Coronary artery (tissue), 2 donors: ENCODE measurements at regions not wholly inside any gene's neighbourhood (a gene's known extent, or its start where the extent isn't known, plus 50 kb on each side); places are given as distances from the start of the nearest gene placed in this dataset.

Experiments used
- DNase-seq: peaks from one replicate; pipeline ENCODE4 v3.0.0-alpha.2; 2017; ENCODE audit warnings: low spot score
- H3K27ac ChIP-seq, 2 donors: fragments of 200-600 bp; sonication (generic); one replicate each; pipeline ENCODE4 v1.5.1; 2016 to 2019
- H3K4me3 ChIP-seq: fragments of 200-600 bp; sonication (generic); 2 replicates; pipeline ENCODE4 v1.5.1; 2016; ENCODE audit warnings: mild to moderate bottlenecking, moderate library complexity
- TF ChIP-seq, protein P1 (sequence below): fragments of 200-600 bp; sonication (generic); IDR thresholded peaks from one replicate; pipeline ENCODE4 v1.5.1; 2019; ENCODE audit warnings: antibody characterized with exemption

DNA sequence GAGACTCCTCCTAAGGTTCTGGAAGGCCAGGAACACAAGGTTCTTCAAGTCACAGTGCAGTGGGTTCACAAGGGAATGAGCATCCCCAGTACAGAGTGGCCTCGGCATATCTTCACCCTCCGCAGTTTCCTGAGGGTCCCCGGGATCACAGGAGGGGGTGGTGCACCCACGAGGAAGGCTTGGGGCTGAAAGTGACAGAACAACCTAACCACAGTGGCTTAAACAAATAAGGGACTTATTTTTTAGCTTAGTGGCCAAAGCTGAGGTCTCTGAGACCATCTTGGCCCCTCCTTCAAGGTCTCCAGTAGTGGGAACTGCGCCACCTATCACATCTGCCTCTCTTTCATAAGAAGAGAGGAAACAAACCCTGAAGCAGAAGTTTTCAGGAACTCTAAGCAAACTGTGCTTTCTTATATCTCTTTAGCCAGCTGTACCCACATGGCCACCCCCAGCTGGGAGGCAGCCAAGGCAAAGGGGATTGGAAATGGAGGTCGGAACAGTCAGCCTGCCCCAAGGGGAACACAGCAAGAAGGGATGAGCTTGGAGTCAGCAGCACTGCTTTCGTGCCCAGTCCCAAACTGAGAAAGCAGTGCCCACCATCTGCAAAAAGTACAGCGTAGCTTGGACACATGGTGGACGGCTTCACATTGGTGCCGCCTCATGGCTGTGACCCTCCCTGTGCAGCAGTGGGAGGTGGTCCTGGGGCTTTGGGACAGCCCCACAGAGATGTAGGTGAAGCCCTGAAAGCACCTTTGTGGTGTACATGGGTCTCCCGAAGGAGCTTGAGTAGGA is 260.0 kb upstream of the ID2 start:
- no peak for DNase-seq
- Histone ChIP-seq H3K27ac (no peak overlapping the region), H3K4me3 (no peak overlapping the region)
- TF ChIP-seq, protein P1, sequence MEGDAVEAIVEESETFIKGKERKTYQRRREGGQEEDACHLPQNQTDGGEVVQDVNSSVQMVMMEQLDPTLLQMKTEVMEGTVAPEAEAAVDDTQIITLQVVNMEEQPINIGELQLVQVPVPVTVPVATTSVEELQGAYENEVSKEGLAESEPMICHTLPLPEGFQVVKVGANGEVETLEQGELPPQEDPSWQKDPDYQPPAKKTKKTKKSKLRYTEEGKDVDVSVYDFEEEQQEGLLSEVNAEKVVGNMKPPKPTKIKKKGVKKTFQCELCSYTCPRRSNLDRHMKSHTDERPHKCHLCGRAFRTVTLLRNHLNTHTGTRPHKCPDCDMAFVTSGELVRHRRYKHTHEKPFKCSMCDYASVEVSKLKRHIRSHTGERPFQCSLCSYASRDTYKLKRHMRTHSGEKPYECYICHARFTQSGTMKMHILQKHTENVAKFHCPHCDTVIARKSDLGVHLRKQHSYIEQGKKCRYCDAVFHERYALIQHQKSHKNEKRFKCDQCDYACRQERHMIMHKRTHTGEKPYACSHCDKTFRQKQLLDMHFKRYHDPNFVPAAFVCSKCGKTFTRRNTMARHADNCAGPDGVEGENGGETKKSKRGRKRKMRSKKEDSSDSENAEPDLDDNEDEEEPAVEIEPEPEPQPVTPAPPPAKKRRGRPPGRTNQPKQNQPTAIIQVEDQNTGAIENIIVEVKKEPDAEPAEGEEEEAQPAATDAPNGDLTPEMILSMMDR, result no peak

DNA sequence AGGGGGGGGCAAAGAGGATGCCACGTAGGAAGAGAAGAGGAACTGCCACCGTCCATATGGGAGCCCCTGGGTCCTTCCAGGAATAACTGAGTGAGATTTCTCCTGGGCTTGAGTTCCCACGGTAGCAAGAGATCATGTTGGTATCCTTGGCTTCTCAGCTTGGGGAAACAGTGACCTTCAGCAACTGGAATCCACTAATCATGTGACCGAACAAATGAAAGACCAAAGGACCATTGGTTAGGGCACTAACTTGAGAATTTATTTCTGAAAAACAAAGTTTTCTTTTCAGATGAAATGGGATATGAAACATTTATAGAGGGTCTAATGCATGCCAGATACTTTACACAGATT is 259.4 kb upstream of the ID2 start:
- H3K27ac ChIP-seq, result no peak overlapping the region
- H3K4me3 ChIP-seq, result no peak overlapping the region
- TF ChIP-seq, protein P1, result no peak
- no peak for DNase-seq

DNA sequence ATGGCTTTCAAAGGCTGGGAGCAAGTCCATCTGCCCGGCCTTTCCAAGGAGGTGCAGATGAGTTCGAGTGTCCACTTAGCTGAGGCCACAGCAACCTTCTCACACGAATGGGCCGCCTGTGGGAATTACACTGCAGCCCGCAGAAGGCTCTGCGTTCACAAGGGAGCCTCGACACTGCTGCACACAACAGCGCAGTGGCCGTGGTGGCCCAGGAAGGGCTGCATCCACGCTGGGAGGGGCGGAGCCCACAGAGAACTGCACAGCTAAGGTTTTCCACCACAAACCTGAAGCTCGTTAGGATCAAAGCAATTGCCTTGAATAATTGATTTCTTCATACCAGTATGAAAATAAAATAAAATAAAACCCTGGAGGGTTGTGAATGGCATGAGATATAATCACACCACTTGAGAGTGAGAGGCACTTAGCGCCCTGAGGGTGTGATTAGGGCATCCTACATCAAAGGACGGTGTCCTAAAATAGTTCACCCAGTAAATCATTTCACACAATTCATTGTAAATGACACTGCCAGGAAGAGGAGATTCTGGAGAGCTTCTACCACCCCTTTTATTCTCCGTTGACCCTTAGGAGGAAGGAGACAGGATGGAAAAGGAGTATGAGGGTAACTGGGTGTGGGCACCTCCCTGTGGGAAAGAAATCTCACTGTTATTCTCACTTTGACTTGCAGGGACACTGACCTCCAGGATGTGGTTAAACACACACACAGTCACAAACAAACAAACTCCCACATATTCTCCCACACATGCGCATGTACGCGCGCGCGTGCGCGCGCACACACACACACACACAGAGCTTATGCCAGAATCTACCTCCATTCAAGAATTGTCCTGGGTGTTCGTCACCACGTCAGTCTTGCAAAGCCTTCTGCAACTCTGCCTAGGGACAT is 256.6 kb upstream of the ID2 start:
- DNase-seq, result no peak
- Histone ChIP-seq H3K27ac (no peak overlapping the region), H3K4me3 (no peak overlapping the region)
- TF ChIP-seq, protein P1, result no peak

DNA sequence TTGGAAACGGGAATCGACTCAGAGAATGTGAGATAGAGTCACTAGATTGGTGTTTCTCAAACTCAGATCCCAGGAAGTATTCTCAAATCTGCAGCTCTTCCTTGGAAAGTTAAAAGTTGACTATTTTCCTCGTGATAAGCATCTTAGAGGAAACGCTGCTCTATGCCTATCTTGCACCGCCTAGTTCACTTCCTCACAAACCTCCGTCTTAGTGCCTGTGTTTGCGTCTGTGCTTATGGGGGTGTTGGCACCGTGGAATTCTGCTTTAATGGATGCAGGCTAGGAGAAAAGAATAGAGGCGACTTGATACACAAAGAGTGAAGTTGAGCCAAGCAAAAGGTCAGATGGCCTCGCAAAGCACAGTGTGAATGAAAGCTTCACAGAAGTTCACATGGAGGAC is 255.3 kb upstream of the ID2 start:
- no peak overlapping the region for H3K4me3 ChIP-seq
- TF ChIP-seq, protein P1, result no peak
- no peak for DNase-seq
- H3K27ac ChIP-seq, result no peak overlapping the region

DNA sequence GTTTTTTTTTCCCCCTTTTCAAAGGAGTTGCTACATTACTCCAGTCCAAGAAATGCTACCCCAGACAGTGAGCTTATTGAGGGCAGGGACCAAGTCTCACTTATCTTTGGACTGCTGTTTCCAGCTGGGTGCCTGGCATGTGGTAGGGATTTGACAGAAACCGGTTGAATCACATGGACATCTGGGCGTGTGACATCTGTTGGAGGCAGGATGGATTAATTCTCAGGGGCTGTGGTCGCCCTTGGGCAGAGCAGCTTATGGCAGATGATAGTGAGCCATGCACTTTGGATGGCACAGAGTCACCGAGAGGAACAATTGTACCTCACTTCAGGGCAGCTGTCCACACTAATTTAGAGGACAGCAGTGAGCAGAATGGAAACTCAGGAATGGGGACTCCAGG is 254.6 kb upstream of the ID2 start:
- TF ChIP-seq, protein P1, result no peak
- DNase-seq, result no peak
- Histone ChIP-seq H3K4me3 (no peak overlapping the region), H3K27ac (no peak overlapping the region)

DNA sequence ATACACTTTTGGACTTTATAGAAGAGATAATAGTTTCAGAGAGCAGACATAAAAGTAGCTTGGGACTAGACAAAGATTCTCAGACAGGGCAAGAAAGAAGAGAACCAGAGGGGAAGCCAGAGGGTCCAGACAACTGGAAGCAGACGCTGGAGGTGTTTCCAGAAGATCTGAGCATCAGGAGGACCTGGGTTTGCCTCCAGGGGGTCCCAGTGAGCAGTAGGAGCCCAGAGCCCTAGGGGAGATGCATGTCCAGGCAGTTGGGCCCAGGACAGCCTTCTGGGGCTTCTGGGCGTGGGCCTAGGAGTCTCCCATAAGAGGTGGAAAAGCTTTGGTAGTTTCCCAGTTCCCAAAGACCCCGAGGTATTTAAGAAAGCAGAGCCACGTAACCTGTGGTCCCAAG is 251.2 kb upstream of the ID2 start:
- Histone ChIP-seq H3K27ac (no peak overlapping the region), H3K4me3 (no peak overlapping the region)
- no peak for DNase-seq
- TF ChIP-seq, protein P1, result no peak
